HUES6 (cell line): ENCODE measurements at regions not wholly inside any gene's neighbourhood (a gene's known extent, or its start where the extent isn't known, plus 50 kb on each side); places are given as distances from the start of the nearest gene placed in this dataset.
"Not testable (repeated sequence)": the region's sequence is repeated elsewhere in the genome, so short reads cannot be mapped to it uniquely, and the experiment has no call there.

ENCODE experiments used
- H3K27ac ChIP-seq: 2 replicates; pipeline ENCODE4 v1.7.0; 2013; ENCODE audit warnings: low read depth, mild to moderate bottlenecking, low read length, inconsistent platforms
- H3K27me3 ChIP-seq: 2 replicates; pipeline ENCODE4 v1.6.1; 2013; ENCODE audit warnings: low read length; ENCODE audit not compliant: control insufficient read depth, insufficient read depth
- H3K36me3 ChIP-seq: 2 replicates; pipeline ENCODE4 v1.6.1; 2013; ENCODE audit warnings: low read length; ENCODE audit not compliant: control insufficient read depth, insufficient read depth
- H3K4me1 ChIP-seq: 2 replicates; pipeline ENCODE4 v1.6.1; 2013; ENCODE audit warnings: low read length; ENCODE audit not compliant: control insufficient read depth, insufficient read depth
- H3K4me3 ChIP-seq: 2 replicates; pipeline ENCODE4 v1.5.1; 2013; ENCODE audit warnings: low read depth, low read length
- H3K9ac ChIP-seq: one replicate; pipeline ENCODE4 v1.6.1; 2013; ENCODE audit warnings: mild to moderate bottlenecking, low read length
- H3K9me3 ChIP-seq: 2 replicates; pipeline ENCODE4 v1.6.1; 2013; ENCODE audit warnings: low read depth, low read length; ENCODE audit not compliant: control insufficient read depth, insufficient read depth

- H3K9me3 ChIP-seq, result no peaks in the 10 kb centered on the region
- peak overlapping the region; percentile 31 for H3K9ac ChIP-seq
- no peaks in the 10 kb centered on the region for H3K27me3 ChIP-seq
- H3K27ac ChIP-seq, result peak overlapping the region; percentile 12; the same call in 1 of the 2 replicates
- H3K36me3 ChIP-seq, result no peaks in the 10 kb centered on the region
- no peak overlapping the region for H3K4me3 ChIP-seq
- peaks cover 52% of the 10 kb centered on the region for H3K4me1 ChIP-seq
Observed at GRCh38 chr16:85238233-85238647, 126.0 kb upstream of the CIBAR2 start.

- H3K27ac ChIP-seq, result no peak overlapping the region
- peaks cover 49% of the 10 kb centered on the region for H3K4me1 ChIP-seq
- H3K4me3 ChIP-seq, result no peak overlapping the region
- no peaks in the 10 kb centered on the region for H3K36me3 ChIP-seq
- no peak overlapping the region for H3K9ac ChIP-seq
- no peaks in the 10 kb centered on the region for H3K27me3 ChIP-seq
- no peaks in the 10 kb centered on the region for H3K9me3 ChIP-seq
Observed at GRCh38 chr16:85239239-85239638, 127.0 kb upstream of the CIBAR2 start.

- Histone ChIP-seq H3K4me1 (peaks cover 46% of the 10 kb centered on the region), H3K36me3 (no peaks in the 10 kb centered on the region), H3K9me3 (no peaks in the 10 kb centered on the region), H3K9ac (no peak overlapping the region), H3K27ac (no peak overlapping the region), H3K4me3 (no peak overlapping the region), H3K27me3 (no peaks in the 10 kb centered on the region)
Observed at GRCh38 chr16:85239871-85240270, 127.6 kb upstream of the CIBAR2 start.

GRCh38 chr16:85240982-85241924 lies 129.0 kb upstream of the CIBAR2 start:
- no peaks in the 10 kb centered on the region for H3K9me3 ChIP-seq
- H3K36me3 ChIP-seq, result no peaks in the 10 kb centered on the region
- H3K27me3 ChIP-seq, result no peaks in the 10 kb centered on the region
- no peak overlapping the region for H3K9ac ChIP-seq
- H3K27ac ChIP-seq, result no peak overlapping the region
- H3K4me1 ChIP-seq, result peaks cover 46% of the 10 kb centered on the region
- no peak overlapping the region for H3K4me3 ChIP-seq

- Histone ChIP-seq H3K36me3 (no peaks in the 10 kb centered on the region), H3K9me3 (no peaks in the 10 kb centered on the region), H3K4me3 (no peak overlapping the region), H3K4me1 (peaks cover 50% of the 10 kb centered on the region), H3K27me3 (no peaks in the 10 kb centered on the region), H3K27ac (no peak overlapping the region), H3K9ac (no peak overlapping the region)
Observed at GRCh38 chr16:85242140-85242539, 129.9 kb upstream of the CIBAR2 start.

- H3K4me1 ChIP-seq, result peaks cover 45% of the 10 kb centered on the region
- H3K9ac ChIP-seq, result no peak overlapping the region
- no peak overlapping the region for H3K4me3 ChIP-seq
- H3K9me3 ChIP-seq, result no peaks in the 10 kb centered on the region
- no peaks in the 10 kb centered on the region for H3K36me3 ChIP-seq
- H3K27me3 ChIP-seq, result no peaks in the 10 kb centered on the region
- no peak overlapping the region for H3K27ac ChIP-seq
Observed at GRCh38 chr16:85243308-85243707, 131.0 kb upstream of the CIBAR2 start.

GRCh38 chr16:85244452-85244851 lies 132.2 kb upstream of the CIBAR2 start:
- not testable (repeated sequence) for H3K36me3 ChIP-seq, H3K27me3 ChIP-seq, H3K27ac ChIP-seq, H3K9ac ChIP-seq, H3K4me3 ChIP-seq, H3K9me3 ChIP-seq
- H3K4me1 ChIP-seq, result peaks cover 35% of the 10 kb centered on the region

GRCh38 chr16:85245307-85246172 lies 133.3 kb upstream of the CIBAR2 start:
- H3K4me3 ChIP-seq, result no peak overlapping the region
- no peaks in the 10 kb centered on the region for H3K9me3 ChIP-seq
- H3K27ac ChIP-seq, result no peak overlapping the region
- no peak overlapping the region for H3K9ac ChIP-seq
- no peaks in the 10 kb centered on the region for H3K27me3 ChIP-seq
- peaks cover 34% of the 10 kb centered on the region for H3K4me1 ChIP-seq
- no peaks in the 10 kb centered on the region for H3K36me3 ChIP-seq

- H3K9me3 ChIP-seq, result no peaks in the 10 kb centered on the region
- no peak overlapping the region for H3K9ac ChIP-seq
- H3K36me3 ChIP-seq, result no peaks in the 10 kb centered on the region
- H3K27me3 ChIP-seq, result no peaks in the 10 kb centered on the region
- H3K27ac ChIP-seq, result no peak overlapping the region
- H3K4me1 ChIP-seq, result peaks cover 25% of the 10 kb centered on the region
- no peak overlapping the region for H3K4me3 ChIP-seq
Observed at GRCh38 chr16:85246473-85246872, 134.2 kb upstream of the CIBAR2 start.

- Histone ChIP-seq H3K4me3 (no peak overlapping the region), H3K9ac (no peak overlapping the region), H3K9me3 (no peaks in the 10 kb centered on the region)
Observed at GRCh38 chr16:85246973-85247372, 134.7 kb upstream of the CIBAR2 start.

GRCh38 chr16:85248342-85248741 lies 136.1 kb upstream of the CIBAR2 start:
- no peaks in the 10 kb centered on the region for H3K36me3 ChIP-seq
- no peak overlapping the region for H3K4me3 ChIP-seq
- H3K4me1 ChIP-seq, result peaks cover 21% of the 10 kb centered on the region
- H3K27ac ChIP-seq, result no peak overlapping the region
- no peaks in the 10 kb centered on the region for H3K27me3 ChIP-seq
- H3K9ac ChIP-seq, result no peak overlapping the region
- H3K9me3 ChIP-seq, result no peaks in the 10 kb centered on the region

More at GRCh38 chr16:85246973-85247372, 134.7 kb upstream of the CIBAR2 start:
- Histone ChIP-seq H3K4me1 (peaks cover 21% of the 10 kb centered on the region), H3K36me3 (no peaks in the 10 kb centered on the region), H3K27ac (no peak overlapping the region; the same call in 1 of the 2 replicates), H3K27me3 (no peaks in the 10 kb centered on the region)
